ENCODE measurements at regions not wholly inside any gene's neighbourhood (a gene's known extent, or its start where the extent isn't known, plus 50 kb on each side); places are given as distances from the start of the nearest gene placed in this dataset.
A peak's percentile ranks its signal among the peaks of the same experiment; 100 is the strongest.

GRCh38 chr2:209194717-209195116 is 229.1 kb upstream of the MAP2 start:
- Histone ChIP-seq H3K9me3 (peaks cover 7% of the 10 kb centered on the region), H3K4me3 (no peak overlapping the region), H3K4me1 (no peaks in the 10 kb centered on the region), H3K36me3 (ENCODE audit: insufficient read depth in 1 of 2, low read depth in 1 of 2) (no peaks in the 10 kb centered on the region), H3K27ac (no peak overlapping the region), H3K27me3 (ENCODE audit: insufficient read depth in 3 of 3, low read length in 2 of 3) (no peaks in the 10 kb centered on the region)
- 59 to 64% (median 62%) methylated on average over 2 of the region's 2 CpGs for WGBS, 3 donors
- no peak for DNase-seq
- intact Hi-C loops (cut with DNase I): no loop called here
- TF ChIP-seq, protein P1, sequence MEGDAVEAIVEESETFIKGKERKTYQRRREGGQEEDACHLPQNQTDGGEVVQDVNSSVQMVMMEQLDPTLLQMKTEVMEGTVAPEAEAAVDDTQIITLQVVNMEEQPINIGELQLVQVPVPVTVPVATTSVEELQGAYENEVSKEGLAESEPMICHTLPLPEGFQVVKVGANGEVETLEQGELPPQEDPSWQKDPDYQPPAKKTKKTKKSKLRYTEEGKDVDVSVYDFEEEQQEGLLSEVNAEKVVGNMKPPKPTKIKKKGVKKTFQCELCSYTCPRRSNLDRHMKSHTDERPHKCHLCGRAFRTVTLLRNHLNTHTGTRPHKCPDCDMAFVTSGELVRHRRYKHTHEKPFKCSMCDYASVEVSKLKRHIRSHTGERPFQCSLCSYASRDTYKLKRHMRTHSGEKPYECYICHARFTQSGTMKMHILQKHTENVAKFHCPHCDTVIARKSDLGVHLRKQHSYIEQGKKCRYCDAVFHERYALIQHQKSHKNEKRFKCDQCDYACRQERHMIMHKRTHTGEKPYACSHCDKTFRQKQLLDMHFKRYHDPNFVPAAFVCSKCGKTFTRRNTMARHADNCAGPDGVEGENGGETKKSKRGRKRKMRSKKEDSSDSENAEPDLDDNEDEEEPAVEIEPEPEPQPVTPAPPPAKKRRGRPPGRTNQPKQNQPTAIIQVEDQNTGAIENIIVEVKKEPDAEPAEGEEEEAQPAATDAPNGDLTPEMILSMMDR (IDR thresholded peaks at IDR 0.05): no peak
- ATAC-seq: no peak

DNA sequence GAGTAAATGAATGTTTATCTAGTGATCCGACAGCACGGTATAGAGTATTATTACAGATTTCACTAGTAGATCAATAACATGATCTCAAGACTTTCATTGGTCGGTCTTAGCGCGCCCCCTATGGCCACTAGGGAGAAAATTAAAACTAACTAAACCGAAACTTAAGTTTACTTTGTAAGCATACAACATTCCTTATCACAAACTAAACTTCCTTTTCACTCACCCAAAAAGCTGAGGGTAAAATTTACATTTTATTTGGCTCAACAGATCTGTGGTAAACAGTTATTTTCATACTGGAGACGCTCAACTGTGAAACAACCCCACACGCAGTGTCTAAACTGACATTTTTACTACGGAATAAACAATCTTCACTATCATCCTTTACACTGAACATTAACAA is 215.6 kb upstream of the MAP2 start:
- TF ChIP-seq, protein P1 (IDR thresholded peaks at IDR 0.05): peak; percentile 31
- intact Hi-C loops (cut with DNase I): no loop called here
- peak; percentile 14 to 40 for DNase-seq
- H3K27me3 ChIP-seq (ENCODE audit: insufficient read depth in 3 of 3, low read length in 2 of 3): no peaks in the 10 kb centered on the region
- no peak for ATAC-seq
- H3K36me3 ChIP-seq (ENCODE audit: insufficient read depth in 1 of 2, low read depth in 1 of 2): no peaks in the 10 kb centered on the region
- peak overlapping the region; percentile 40 for H3K4me3 ChIP-seq
- H3K27ac ChIP-seq: no peak overlapping the region
- no peaks in the 10 kb centered on the region for H3K4me1 ChIP-seq
- H3K9me3 ChIP-seq: no peaks in the 10 kb centered on the region
- 30 to 44% (median 34%) methylated on average over 9 of the region's 9 CpGs for WGBS, 3 donors

GRCh38 chr2:209209943-209210342 is 213.9 kb upstream of the MAP2 start:
- intact Hi-C loops (cut with DNase I): no loop called here
- H3K4me3 ChIP-seq: no peak overlapping the region
- H3K27me3 ChIP-seq (ENCODE audit: insufficient read depth in 3 of 3, low read length in 2 of 3): no peaks in the 10 kb centered on the region
- DNase-seq: no peak
- H3K36me3 ChIP-seq (ENCODE audit: insufficient read depth in 1 of 2, low read depth in 1 of 2): no peaks in the 10 kb centered on the region
- H3K4me1 ChIP-seq: no peaks in the 10 kb centered on the region
- 83 to 87% (median 86%) methylated on average over 4 of the region's 4 CpGs for WGBS, 3 donors
- H3K9me3 ChIP-seq: no peaks in the 10 kb centered on the region
- H3K27ac ChIP-seq: no peak overlapping the region
- TF ChIP-seq, protein P1 (IDR thresholded peaks at IDR 0.05): no peak
- no peak for ATAC-seq

DNA sequence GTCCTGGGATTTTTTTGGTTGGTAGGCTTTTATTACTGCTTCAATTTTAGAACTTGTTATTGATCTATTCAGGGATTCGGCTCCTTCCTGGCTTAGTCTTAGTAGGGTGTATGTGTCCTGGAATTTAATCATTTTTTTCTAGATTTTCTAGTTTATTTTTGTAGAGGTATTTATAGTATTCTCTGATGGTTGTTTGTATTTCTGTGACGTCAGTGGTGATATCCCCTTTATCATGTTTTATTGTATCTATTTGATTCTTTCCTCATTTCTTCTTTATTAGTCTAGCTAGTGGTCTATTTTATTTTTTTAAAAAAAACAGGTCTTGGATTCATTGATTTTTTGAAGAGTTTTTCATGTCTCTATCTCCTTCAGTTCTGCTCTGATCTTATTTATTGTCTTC is 193.3 kb upstream of the MAP2 start:
- 70 to 83% (median 81%) methylated on average over 2 of the region's 2 CpGs for WGBS, 3 donors
- no peaks in the 10 kb centered on the region for H3K36me3 ChIP-seq (ENCODE audit: insufficient read depth in 1 of 2, low read depth in 1 of 2)
- H3K4me1 ChIP-seq: no peaks in the 10 kb centered on the region
- H3K9me3 ChIP-seq: no peaks in the 10 kb centered on the region
- DNase-seq (no peak), ATAC-seq (no peak)
- H3K27me3 ChIP-seq (ENCODE audit: insufficient read depth in 3 of 3, low read length in 2 of 3): no peaks in the 10 kb centered on the region
- no peak overlapping the region for H3K27ac ChIP-seq
- intact Hi-C loops (cut with DNase I): no loop called here
- H3K4me3 ChIP-seq: no peak overlapping the region
- TF ChIP-seq, protein P1 (IDR thresholded peaks at IDR 0.05): no peak

- no peak for ATAC-seq
- intact Hi-C loops (cut with DNase I): no loop called here
- H3K4me3 ChIP-seq: no peak overlapping the region
- no peaks in the 10 kb centered on the region for H3K4me1 ChIP-seq
- no peak for DNase-seq
- peaks cover 6% of the 10 kb centered on the region for H3K9me3 ChIP-seq
- no peak overlapping the region for H3K27ac ChIP-seq
- no peaks in the 10 kb centered on the region for H3K27me3 ChIP-seq (ENCODE audit: insufficient read depth in 3 of 3, low read length in 2 of 3)
- H3K36me3 ChIP-seq (ENCODE audit: insufficient read depth in 1 of 2, low read depth in 1 of 2): no peaks in the 10 kb centered on the region
- 27 to 39% (median 37%) methylated on average over 2 of the region's 2 CpGs for WGBS, 3 donors
- TF ChIP-seq, protein P1 (IDR thresholded peaks at IDR 0.05): no peak
These were observed 187.5 kb upstream of the MAP2 start for GRCh38 chr2:209236377-209236776.
